ENCODE measurements at regions not wholly inside any gene's neighbourhood (a gene's known extent, or its start where the extent isn't known, plus 50 kb on each side); places are given as distances from the start of the nearest gene placed in this dataset.

GRCh38 chr4:95644417-95644816 lies 95.6 kb upstream of the UNC5C start:
- TF ChIP-seq, protein P1, sequence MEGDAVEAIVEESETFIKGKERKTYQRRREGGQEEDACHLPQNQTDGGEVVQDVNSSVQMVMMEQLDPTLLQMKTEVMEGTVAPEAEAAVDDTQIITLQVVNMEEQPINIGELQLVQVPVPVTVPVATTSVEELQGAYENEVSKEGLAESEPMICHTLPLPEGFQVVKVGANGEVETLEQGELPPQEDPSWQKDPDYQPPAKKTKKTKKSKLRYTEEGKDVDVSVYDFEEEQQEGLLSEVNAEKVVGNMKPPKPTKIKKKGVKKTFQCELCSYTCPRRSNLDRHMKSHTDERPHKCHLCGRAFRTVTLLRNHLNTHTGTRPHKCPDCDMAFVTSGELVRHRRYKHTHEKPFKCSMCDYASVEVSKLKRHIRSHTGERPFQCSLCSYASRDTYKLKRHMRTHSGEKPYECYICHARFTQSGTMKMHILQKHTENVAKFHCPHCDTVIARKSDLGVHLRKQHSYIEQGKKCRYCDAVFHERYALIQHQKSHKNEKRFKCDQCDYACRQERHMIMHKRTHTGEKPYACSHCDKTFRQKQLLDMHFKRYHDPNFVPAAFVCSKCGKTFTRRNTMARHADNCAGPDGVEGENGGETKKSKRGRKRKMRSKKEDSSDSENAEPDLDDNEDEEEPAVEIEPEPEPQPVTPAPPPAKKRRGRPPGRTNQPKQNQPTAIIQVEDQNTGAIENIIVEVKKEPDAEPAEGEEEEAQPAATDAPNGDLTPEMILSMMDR (IDR thresholded peaks at IDR 0.05) = no peak
- no peak for TF ChIP-seq POLR2A (IDR thresholded peaks at IDR 0.05)
